ENCODE measurements at regions not wholly inside any gene's neighbourhood (a gene's known extent, or its start where the extent isn't known, plus 50 kb on each side); places are given as distances from the start of the nearest gene placed in this dataset.

- CTCF ChIA-PET = no interaction called here
- Histone ChIP-seq H3K9me3 (ENCODE audit: control extremely low read depth in 1 of 3, control insufficient read depth in 2 of 3, insufficient read depth in 1 of 3, low read length in 2 of 3) (peaks cover 0 to 1% (median 0%) of the 10 kb centered on the region in 3 donors), H3K27me3 (replicated peaks in 1 of 4; ENCODE audit: control extremely low read depth in 1 of 4, control insufficient read depth in 3 of 4, insufficient read depth in 4 of 4, low read length in 3 of 4) (peaks cover 0 to 28% (median 13%) of the 10 kb centered on the region in 4 experiments), H3K9ac (ENCODE audit: low read length) (no peak overlapping the region), H3K27ac (ENCODE audit: low read length in 2 of 2) (no peak overlapping the region), H2AFZ (ENCODE audit: insufficient read depth, low read depth, low read length, poor library complexity, severe bottlenecking) (no peak overlapping the region), H3K4me3 (ENCODE audit: control extremely low read depth in 1 of 5, extremely low read depth in 1 of 5, insufficient read depth in 1 of 5, low read depth in 2 of 5, low read length in 4 of 5) (no peak overlapping the region), H3K79me2 (ENCODE audit: control insufficient read depth, insufficient read depth, low read length) (no peaks in the 10 kb centered on the region), H3K4me1 (ENCODE audit: control insufficient read depth in 2 of 2, insufficient read depth in 2 of 2, low read length in 2 of 2) (peaks cover 4 to 5% of the 10 kb centered on the region in 2 donors), H3K36me3 (replicated peaks in 1 of 2; ENCODE audit: control extremely low read depth in 1 of 2, control insufficient read depth in 1 of 2, extremely low read depth in 1 of 2, insufficient read depth in 2 of 2, low read length in 1 of 2) (no peaks in the 10 kb centered on the region), H4K20me1 (ENCODE audit: control insufficient read depth, insufficient read depth, low read length, poor library complexity, severe bottlenecking) (no peaks in the 10 kb centered on the region), H3K4me2 (replicated peaks; ENCODE audit: low read depth, low read length, poor library complexity, severe bottlenecking) (no peak overlapping the region)
- Mint-ChIP-seq H3K4me3 (no peak overlapping the region), H3K9me3 (ENCODE audit: insufficient read depth) (peaks cover 3% of the 10 kb centered on the region), H3K27me3 (peaks cover 30% of the 10 kb centered on the region), H3K27ac (no peak overlapping the region), H3K4me1 (peaks cover 3% of the 10 kb centered on the region)
- WGBS (ENCODE audit: insufficient coverage) = 100% methylated on average over 1 of the region's 2 CpGs
- DNase-seq = no peak
- TF ChIP-seq EZH2 (IDR thresholded peaks at IDR 0.05; ENCODE audit: borderline replicate concordance, insufficient read depth, low read depth, low read length, poor library complexity, severe bottlenecking) (no peak), CTCF (IDR thresholded peaks at IDR 0.05) (no peak)
- POLR2A ChIA-PET = no interaction called here
- no peak for ATAC-seq (ENCODE audit: low read depth)
- intact Hi-C loops (cut with micrococcal nuclease) = no loop called here
Observed at GRCh38 chr1:87197641-87198040, 131.0 kb upstream of the LMO4 start.

DNA sequence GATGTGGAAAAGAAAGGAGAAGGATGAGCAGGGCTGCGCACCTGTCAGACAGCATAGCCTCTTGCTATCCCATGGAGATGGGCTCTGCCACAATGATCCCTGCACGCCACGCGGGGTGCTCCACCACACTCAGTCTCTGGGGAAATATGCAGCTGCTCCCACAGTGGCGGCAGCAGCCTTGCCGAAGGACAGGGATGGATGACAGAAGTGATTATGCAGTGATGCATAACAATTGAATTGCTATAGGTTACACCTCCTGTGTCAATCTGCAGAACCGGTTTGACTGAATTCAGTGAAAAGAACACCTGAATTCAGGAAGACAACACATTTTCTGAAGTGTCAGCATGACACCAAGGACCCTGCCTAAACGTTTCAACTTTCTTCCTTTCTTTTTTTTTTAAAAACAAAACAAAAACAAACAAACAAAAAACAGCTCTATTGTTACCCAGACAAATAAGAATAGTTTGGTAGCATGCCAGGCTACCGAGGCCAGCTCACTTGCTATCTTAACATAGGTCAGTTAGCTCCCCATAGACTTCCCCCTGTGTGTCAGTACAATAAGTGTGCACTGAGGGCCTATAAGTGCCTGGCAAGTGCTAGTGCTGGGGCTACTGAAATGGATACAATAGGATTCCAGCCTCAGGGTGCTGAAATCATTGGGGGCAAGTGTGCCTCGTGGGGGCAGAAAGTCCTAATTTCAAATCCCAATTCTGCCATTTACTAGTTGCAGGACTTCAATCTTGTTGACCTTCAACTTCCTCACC is 127.6 kb upstream of the LMO4 start:
- H3K27me3 ChIP-seq (replicated peaks in 1 of 4; ENCODE audit: control extremely low read depth in 1 of 4, control insufficient read depth in 3 of 4, insufficient read depth in 4 of 4, low read length in 3 of 4) = peaks cover 0 to 32% (median 19%) of the 10 kb centered on the region in 4 experiments
- no peak overlapping the region for H3K4me3 Mint-ChIP-seq
- no peaks in the 10 kb centered on the region for H3K9me3 Mint-ChIP-seq (ENCODE audit: insufficient read depth)
- H3K27ac ChIP-seq (ENCODE audit: low read length in 2 of 2) = no peak overlapping the region
- TF ChIP-seq EZH2 (IDR thresholded peaks at IDR 0.05; ENCODE audit: borderline replicate concordance, insufficient read depth, low read depth, low read length, poor library complexity, severe bottlenecking) = no peak
- TF ChIP-seq CTCF (IDR thresholded peaks at IDR 0.05) = no peak
- no peak for DNase-seq
- peaks cover 8 to 9% of the 10 kb centered on the region in 2 donors for H3K4me1 ChIP-seq (ENCODE audit: control insufficient read depth in 2 of 2, insufficient read depth in 2 of 2, low read length in 2 of 2)
- ATAC-seq (ENCODE audit: low read depth) = no peak
- H3K36me3 ChIP-seq (replicated peaks in 1 of 2; ENCODE audit: control extremely low read depth in 1 of 2, control insufficient read depth in 1 of 2, extremely low read depth in 1 of 2, insufficient read depth in 2 of 2, low read length in 1 of 2) = no peaks in the 10 kb centered on the region
- H4K20me1 ChIP-seq (ENCODE audit: control insufficient read depth, insufficient read depth, low read length, poor library complexity, severe bottlenecking) = no peaks in the 10 kb centered on the region
- ChIA-PET CTCF (no interaction called here), POLR2A (no interaction called here)
- no peaks in the 10 kb centered on the region for H3K9me3 ChIP-seq (ENCODE audit: control extremely low read depth in 1 of 3, control insufficient read depth in 2 of 3, insufficient read depth in 1 of 3, low read length in 2 of 3)
- no peak overlapping the region for H3K9ac ChIP-seq (ENCODE audit: low read length)
- H2AFZ ChIP-seq (ENCODE audit: insufficient read depth, low read depth, low read length, poor library complexity, severe bottlenecking) = no peak overlapping the region
- H3K79me2 ChIP-seq (ENCODE audit: control insufficient read depth, insufficient read depth, low read length) = no peaks in the 10 kb centered on the region
- H3K27me3 Mint-ChIP-seq = peaks cover 41% of the 10 kb centered on the region
- peaks cover 9% of the 10 kb centered on the region for H3K4me1 Mint-ChIP-seq
- WGBS (ENCODE audit: insufficient coverage) = 26% methylated on average over 5 of the region's 10 CpGs
- no peak overlapping the region for H3K4me3 ChIP-seq (ENCODE audit: control extremely low read depth in 1 of 5, extremely low read depth in 1 of 5, insufficient read depth in 1 of 5, low read depth in 2 of 5, low read length in 4 of 5)
- no peak overlapping the region for H3K4me2 ChIP-seq (replicated peaks; ENCODE audit: low read depth, low read length, poor library complexity, severe bottlenecking)
- intact Hi-C loops (cut with micrococcal nuclease) = no loop called here
- H3K27ac Mint-ChIP-seq = no peak overlapping the region
